DOHH2 (cell line): ENCODE measurements at regions not wholly inside any gene's neighbourhood (a gene's known extent, or its start where the extent isn't known, plus 50 kb on each side); places are given as distances from the start of the nearest gene placed in this dataset.

Source experiments
- CTCF ChIP-seq: fragments of 200-600 bp; sonication (generic); IDR thresholded peaks from one replicate; pipeline ENCODE4 v1.5.1; 2014; ENCODE audit warnings: antibody characterized with exemption, mild to moderate bottlenecking, low read depth, low read length; ENCODE audit not compliant: poor library complexity, severe bottlenecking
- EZH2phosphoT487 ChIP-seq: fragments of 200-600 bp; sonication (generic); IDR thresholded peaks from 2 replicates; pipeline ENCODE4 v1.6.1; 2017; ENCODE audit warnings: borderline replicate concordance, mild to moderate bottlenecking, antibody characterized with exemption, low read length, moderate library complexity, mixed read lengths

- TF ChIP-seq CTCF (no peak), EZH2phosphoT487 (no peak)
Observed at GRCh38 chr1:95497566-95497965, 263.6 kb downstream of the RWDD3 start.
